Nephron (organoid): ENCODE measurements at regions not wholly inside any gene's neighbourhood (a gene's known extent, or its start where the extent isn't known, plus 50 kb on each side); places are given as distances from the start of the nearest gene placed in this dataset.

ENCODE experiments used
- H3K27ac Mint-ChIP-seq, 3 experiments: 2 replicates each; pipeline ENCODE4 v1.8.0; 2020; ENCODE audit warnings: mixed read lengths in 3 of 3, mild to moderate bottlenecking in 2 of 3, moderate library complexity in 1 of 3
- H3K27me3 Mint-ChIP-seq: 2 replicates; pipeline ENCODE4 v1.8.0; 2021; ENCODE audit warnings: low read depth, mild to moderate bottlenecking, moderate library complexity, mixed read lengths
- H3K36me3 Mint-ChIP-seq: 2 replicates; pipeline ENCODE4 v1.8.0; 2020; ENCODE audit warnings: low read depth, mixed read lengths
- H3K4me1 Mint-ChIP-seq: 2 replicates; pipeline ENCODE4 v1.8.0; 2020; ENCODE audit warnings: mixed read lengths
- H3K4me3 Mint-ChIP-seq, 3 experiments: 2 replicates each; pipeline ENCODE4 v1.8.0; 2020; ENCODE audit warnings: mild to moderate bottlenecking in 3 of 3, mixed read lengths in 3 of 3, moderate library complexity in 2 of 3
- H3K9me3 Mint-ChIP-seq: 2 replicates; pipeline ENCODE4 v1.8.0; 2020; ENCODE audit warnings: mixed read lengths
- CTCF ChIP-seq, 3 experiments: fragments of 200-600 bp; sonication (generic); IDR thresholded peaks; one replicate each; pipeline ENCODE4 v1.5.0; 2021; ENCODE audit warnings: antibody characterized with exemption in 3 of 3; ENCODE audit not compliant: unreplicated experiment in 3 of 3

GRCh38 chr13:95497381-95497807 is 55.1 kb upstream of the CLDN10 start:
- Mint-ChIP-seq H3K36me3 (peaks cover 6% of the 10 kb centered on the region), H3K4me1 (no peaks in the 10 kb centered on the region), H3K27me3 (no peaks in the 10 kb centered on the region), H3K9me3 (peaks cover 32% of the 10 kb centered on the region), H3K27ac (no peak overlapping the region), H3K4me3 (no peak overlapping the region)
- no peak for TF ChIP-seq CTCF (IDR thresholded peaks at IDR 0.05; ENCODE audit: unreplicated experiment in 3 of 3)

- Mint-ChIP-seq H3K4me3 (no peak overlapping the region), H3K36me3 (peaks cover 6% of the 10 kb centered on the region), H3K27me3 (no peaks in the 10 kb centered on the region), H3K9me3 (peaks cover 32% of the 10 kb centered on the region), H3K27ac (no peak overlapping the region), H3K4me1 (no peaks in the 10 kb centered on the region)
- no peak for TF ChIP-seq CTCF (IDR thresholded peaks at IDR 0.05; ENCODE audit: unreplicated experiment in 3 of 3)
Observed at GRCh38 chr13:95498886-95499285, 53.6 kb upstream of the CLDN10 start.

GRCh38 chr13:95499811-95500712 is 52.5 kb upstream of the CLDN10 start:
- Mint-ChIP-seq H3K4me3 (no peak overlapping the region), H3K36me3 (peaks cover 6% of the 10 kb centered on the region), H3K4me1 (no peaks in the 10 kb centered on the region), H3K27me3 (no peaks in the 10 kb centered on the region), H3K27ac (no peak overlapping the region), H3K9me3 (peaks cover 25% of the 10 kb centered on the region)
- TF ChIP-seq CTCF (IDR thresholded peaks at IDR 0.05; ENCODE audit: unreplicated experiment in 3 of 3) = no peak

GRCh38 chr13:95502216-95502615 is 50.3 kb upstream of the CLDN10 start:
- H3K9me3 Mint-ChIP-seq = peaks cover 22% of the 10 kb centered on the region
- H3K27ac Mint-ChIP-seq = no peak overlapping the region
- no peak for TF ChIP-seq CTCF (IDR thresholded peaks at IDR 0.05; ENCODE audit: unreplicated experiment in 3 of 3)
- H3K4me1 Mint-ChIP-seq = no peaks in the 10 kb centered on the region
- no peaks in the 10 kb centered on the region for H3K27me3 Mint-ChIP-seq
- peaks cover 6% of the 10 kb centered on the region for H3K36me3 Mint-ChIP-seq
- no peak overlapping the region for H3K4me3 Mint-ChIP-seq
